ENCODE measurements at regions not wholly inside any gene's neighbourhood (a gene's known extent, or its start where the extent isn't known, plus 50 kb on each side); places are given as distances from the start of the nearest gene placed in this dataset.

DNA sequence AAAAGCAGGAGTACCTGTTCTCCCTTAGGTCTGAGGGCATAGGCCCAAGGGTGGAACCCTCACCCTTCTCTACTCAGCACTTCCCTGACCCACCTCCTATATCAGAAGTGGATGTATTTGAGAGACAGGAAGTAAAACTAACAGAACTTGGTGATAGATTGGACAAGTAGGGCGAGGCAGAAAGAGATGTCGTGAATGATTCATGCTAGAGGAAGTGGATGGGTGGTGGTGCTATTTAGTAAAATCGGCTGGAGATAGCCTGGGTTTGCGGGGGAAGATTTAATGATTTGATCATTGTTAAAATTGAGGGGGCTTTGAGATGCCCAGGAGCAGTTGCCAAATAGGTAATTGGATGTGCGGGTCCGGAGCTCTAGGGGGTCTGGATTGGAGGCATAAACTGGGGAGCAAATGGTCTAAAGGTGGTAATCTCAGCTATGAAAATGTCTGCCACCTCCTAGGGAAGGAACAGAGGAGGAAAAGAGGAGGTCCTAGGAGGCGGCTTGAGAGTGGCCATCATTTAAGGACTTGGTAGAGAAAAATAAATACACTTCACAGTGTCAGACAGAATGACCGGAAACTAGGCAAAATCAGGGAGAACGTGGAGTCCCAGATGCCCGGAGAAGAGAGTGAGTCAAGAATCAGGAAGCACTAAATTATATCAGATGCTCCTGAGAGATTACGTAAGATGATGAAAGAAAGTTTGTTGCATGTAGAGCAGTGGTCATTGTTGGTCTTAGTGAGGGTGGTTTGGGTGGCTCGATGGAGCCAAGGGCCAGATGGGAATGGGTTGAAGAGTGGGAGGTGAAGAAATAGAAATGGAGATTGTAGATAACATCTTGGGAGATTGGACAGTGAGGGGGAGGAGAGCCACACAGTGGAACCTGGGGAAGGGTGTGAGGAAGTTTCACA is 142.0 kb downstream of the CEP57L1 start:
- FAIRE-seq, result no peak
- Histone ChIP-seq H3K27me3 (ENCODE audit: control insufficient read depth, insufficient read depth, low read length) (no peaks in the 10 kb centered on the region), H3K4me3 (ENCODE audit: low read length in 3 of 3) (no peak overlapping the region), H3K9me3 (ENCODE audit: control insufficient read depth in 2 of 3, insufficient read depth in 1 of 3, low read length in 3 of 3) (no peaks in the 10 kb centered on the region), H3K4me1 (ENCODE audit: control insufficient read depth in 2 of 3, insufficient read depth in 2 of 3, low read depth in 1 of 3, low read length in 3 of 3) (peaks cover 0 to 2% (median 2%) of the 10 kb centered on the region in 3 donors), H3K27ac (ENCODE audit: low read depth in 2 of 2, low read length in 2 of 2) (no peak overlapping the region), H3K9ac (ENCODE audit: low read length in 3 of 3) (no peak overlapping the region), H3K36me3 (ENCODE audit: control insufficient read depth in 2 of 3, insufficient read depth in 3 of 3, low read length in 3 of 3) (no peaks in the 10 kb centered on the region)
- TF ChIP-seq, protein P1, sequence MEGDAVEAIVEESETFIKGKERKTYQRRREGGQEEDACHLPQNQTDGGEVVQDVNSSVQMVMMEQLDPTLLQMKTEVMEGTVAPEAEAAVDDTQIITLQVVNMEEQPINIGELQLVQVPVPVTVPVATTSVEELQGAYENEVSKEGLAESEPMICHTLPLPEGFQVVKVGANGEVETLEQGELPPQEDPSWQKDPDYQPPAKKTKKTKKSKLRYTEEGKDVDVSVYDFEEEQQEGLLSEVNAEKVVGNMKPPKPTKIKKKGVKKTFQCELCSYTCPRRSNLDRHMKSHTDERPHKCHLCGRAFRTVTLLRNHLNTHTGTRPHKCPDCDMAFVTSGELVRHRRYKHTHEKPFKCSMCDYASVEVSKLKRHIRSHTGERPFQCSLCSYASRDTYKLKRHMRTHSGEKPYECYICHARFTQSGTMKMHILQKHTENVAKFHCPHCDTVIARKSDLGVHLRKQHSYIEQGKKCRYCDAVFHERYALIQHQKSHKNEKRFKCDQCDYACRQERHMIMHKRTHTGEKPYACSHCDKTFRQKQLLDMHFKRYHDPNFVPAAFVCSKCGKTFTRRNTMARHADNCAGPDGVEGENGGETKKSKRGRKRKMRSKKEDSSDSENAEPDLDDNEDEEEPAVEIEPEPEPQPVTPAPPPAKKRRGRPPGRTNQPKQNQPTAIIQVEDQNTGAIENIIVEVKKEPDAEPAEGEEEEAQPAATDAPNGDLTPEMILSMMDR (IDR thresholded peaks at IDR 0.05; ENCODE audit: borderline replicate concordance, extremely low read depth, insufficient read depth), result no peak
- intact Hi-C loops (cut with DNase I), result no loop called here
- no peak for DNase-seq

DNA sequence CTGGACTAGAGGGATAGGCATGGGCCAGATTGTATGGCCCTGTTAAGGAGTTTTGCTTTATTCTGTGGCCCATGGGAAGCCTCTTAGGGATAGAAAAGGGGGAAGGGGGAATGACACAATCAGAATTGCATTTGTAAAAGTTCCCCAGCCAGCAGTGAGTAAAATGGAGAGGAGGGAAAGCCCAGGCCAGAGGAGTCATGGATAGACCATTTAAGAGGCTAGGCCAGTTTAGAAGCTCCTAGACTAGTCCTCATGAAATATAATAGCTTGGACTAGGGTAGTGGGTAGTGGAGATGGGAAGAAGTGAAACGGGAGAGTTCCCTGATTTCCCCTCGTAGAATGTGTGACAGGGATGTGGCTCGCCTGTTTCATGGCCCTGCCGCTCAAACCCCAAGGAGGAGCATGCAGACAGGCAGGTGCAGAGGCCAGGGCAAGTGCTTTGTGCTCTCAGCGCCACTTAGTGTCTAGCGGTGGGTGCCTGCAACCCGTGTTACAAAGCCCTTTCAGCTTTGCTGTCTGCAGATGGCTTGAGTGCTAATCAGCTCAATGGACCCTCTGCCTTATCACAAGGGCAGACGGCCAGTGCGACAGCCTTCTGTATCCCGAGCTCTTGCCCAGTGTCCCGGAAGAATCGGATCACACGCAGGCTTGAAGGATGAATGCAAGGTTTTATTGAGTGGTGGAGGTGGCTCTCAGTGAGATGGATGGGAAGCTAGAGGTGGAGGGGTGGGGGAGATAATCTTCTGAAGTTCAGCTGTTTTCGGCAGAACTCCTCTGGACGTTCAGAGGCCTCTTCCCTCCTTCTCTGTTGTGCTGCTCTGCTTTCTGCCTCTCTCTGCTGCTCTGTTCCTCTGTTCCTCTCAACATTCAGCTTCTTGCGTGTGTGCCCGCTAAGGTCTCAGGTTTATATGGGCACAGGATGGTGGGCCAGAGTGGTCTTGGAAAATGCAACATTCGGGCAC is 141.1 kb downstream of the CEP57L1 start:
- no peak overlapping the region for H3K9ac ChIP-seq (ENCODE audit: low read length in 3 of 3)
- H3K27ac ChIP-seq (ENCODE audit: low read depth in 2 of 2, low read length in 2 of 2), result no peak overlapping the region
- H3K4me1 ChIP-seq (ENCODE audit: control insufficient read depth in 2 of 3, insufficient read depth in 2 of 3, low read depth in 1 of 3, low read length in 3 of 3), result peaks cover 0 to 2% (median 2%) of the 10 kb centered on the region in 3 donors
- H3K27me3 ChIP-seq (ENCODE audit: control insufficient read depth, insufficient read depth, low read length), result no peaks in the 10 kb centered on the region
- DNase-seq (peak in 1 of 5 donors; percentile 13), FAIRE-seq (no peak)
- intact Hi-C loops (cut with DNase I), result no loop called here
- no peaks in the 10 kb centered on the region for H3K9me3 ChIP-seq (ENCODE audit: control insufficient read depth in 2 of 3, insufficient read depth in 1 of 3, low read length in 3 of 3)
- TF ChIP-seq, protein P1 (IDR thresholded peaks at IDR 0.05; ENCODE audit: borderline replicate concordance, extremely low read depth, insufficient read depth), result no peak
- H3K4me3 ChIP-seq (ENCODE audit: low read length in 3 of 3), result no peak overlapping the region
- H3K36me3 ChIP-seq (ENCODE audit: control insufficient read depth in 2 of 3, insufficient read depth in 3 of 3, low read length in 3 of 3), result no peaks in the 10 kb centered on the region

GRCh38 chr6:109235481-109236038 is 140.3 kb downstream of the CEP57L1 start:
- H3K4me3 ChIP-seq (ENCODE audit: low read length in 3 of 3), result no peak overlapping the region
- FAIRE-seq (no peak), DNase-seq (no peak)
- H3K4me1 ChIP-seq (ENCODE audit: control insufficient read depth in 2 of 3, insufficient read depth in 2 of 3, low read depth in 1 of 3, low read length in 3 of 3), result peaks cover 0 to 2% (median 2%) of the 10 kb centered on the region in 3 donors
- H3K27me3 ChIP-seq (ENCODE audit: control insufficient read depth, insufficient read depth, low read length), result no peaks in the 10 kb centered on the region
- intact Hi-C loops (cut with DNase I), result no loop called here
- no peak overlapping the region for H3K27ac ChIP-seq (ENCODE audit: low read depth in 2 of 2, low read length in 2 of 2)
- TF ChIP-seq, protein P1 (IDR thresholded peaks at IDR 0.05; ENCODE audit: borderline replicate concordance, extremely low read depth, insufficient read depth), result no peak
- H3K9me3 ChIP-seq (ENCODE audit: control insufficient read depth in 2 of 3, insufficient read depth in 1 of 3, low read length in 3 of 3), result no peaks in the 10 kb centered on the region
- no peak overlapping the region for H3K9ac ChIP-seq (ENCODE audit: low read length in 3 of 3)
- no peaks in the 10 kb centered on the region for H3K36me3 ChIP-seq (ENCODE audit: control insufficient read depth in 2 of 3, insufficient read depth in 3 of 3, low read length in 3 of 3)

Data from kidney (tissue), 13 donors.